Suprapubic skin (tissue), 4 donors: ENCODE measurements at regions not wholly inside any gene's neighbourhood (a gene's known extent, or its start where the extent isn't known, plus 50 kb on each side); places are given as distances from the start of the nearest gene placed in this dataset.
"Not testable (repeated sequence)": the region's sequence is repeated elsewhere in the genome, so short reads cannot be mapped to it uniquely, and the experiment has no call there.

Source experiments
- DNase-seq, 2 donors: peaks; one replicate each; pipeline ENCODE4 v3.0.0-alpha.2; 2019; ENCODE audit warnings: low spot score in 2 of 2
- H3K27ac ChIP-seq: fragments of 200-600 bp; sonication (generic); one replicate; pipeline ENCODE4 v1.5.1; 2019
- H3K27me3 ChIP-seq: fragments of 200-600 bp; sonication (generic); one replicate; pipeline ENCODE4 v1.5.1; 2019
- H3K36me3 ChIP-seq: fragments of 200-600 bp; sonication (generic); one replicate; pipeline ENCODE4 v1.5.1; 2019
- H3K4me1 ChIP-seq: fragments of 200-600 bp; sonication (generic); one replicate; pipeline ENCODE4 v1.5.1; 2019
- H3K4me3 ChIP-seq: fragments of 200-600 bp; sonication (generic); one replicate; pipeline ENCODE4 v1.5.1; 2019; ENCODE audit warnings: mild to moderate bottlenecking
- H3K9me3 ChIP-seq: fragments of 200-600 bp; sonication (generic); one replicate; pipeline ENCODE4 v1.5.1; 2019
- CTCF ChIP-seq, 2 donors: fragments of 200-600 bp in 1 of 2; fragments of 450-650 bp in 1 of 2; sonication (generic) in 1 of 2; IDR thresholded peaks; one replicate each; pipeline ENCODE4 v1.5.1; 2016 to 2019; ENCODE audit warnings: antibody characterized with exemption in 2 of 2, mild to moderate bottlenecking in 1 of 2, moderate library complexity in 1 of 2
- EP300 ChIP-seq: sonication (generic); formaldehyde crosslinking; IDR thresholded peaks from one replicate; pipeline ENCODE4 v1.6.1; 2017; ENCODE audit warnings: antibody characterized with exemption
- POLR2A ChIP-seq, 2 donors: fragments of 450-650 bp; IDR thresholded peaks; one replicate each; pipeline ENCODE4 v1.6.1; 2017; ENCODE audit warnings: antibody characterized with exemption in 2 of 2, mild to moderate bottlenecking in 2 of 2, moderate library complexity in 2 of 2
- POLR2AphosphoS5 ChIP-seq, 3 donors: sonication (generic); formaldehyde crosslinking; IDR thresholded peaks; one replicate each; pipeline ENCODE4 v1.6.1; 2017; ENCODE audit warnings: antibody characterized with exemption in 3 of 3
- WGBS: methylation state at CpG from one replicate; pipeline ENCODE4 v1.1.5; 2018; 5-methylcytosine and 5-hydroxymethylcytosine counted together

GRCh38 chr19:27806471-27807070 is 1406.4 kb downstream of the UQCRFS1 start:
- DNase-seq = no peak
- WGBS = 91% methylated on average over 17 of the region's 17 CpGs
- Histone ChIP-seq H3K4me3 (no peak overlapping the region), H3K9me3 (no peaks in the 10 kb centered on the region), H3K27ac (no peak overlapping the region), H3K4me1 (no peaks in the 10 kb centered on the region), H3K36me3 (peaks cover 18% of the 10 kb centered on the region), H3K27me3 (no peaks in the 10 kb centered on the region)
- TF ChIP-seq POLR2A (IDR thresholded peaks at IDR 0.05) (no peak), CTCF (IDR thresholded peaks at IDR 0.05) (no peak), EP300 (no peak), POLR2AphosphoS5 (IDR thresholded peaks at IDR 0.05) (no peak)

- no peak for DNase-seq
- TF ChIP-seq EP300 (no peak), POLR2A (IDR thresholded peaks at IDR 0.05) (no peak), CTCF (IDR thresholded peaks at IDR 0.05) (no peak), POLR2AphosphoS5 (IDR thresholded peaks at IDR 0.05) (no peak)
These were observed 1407.1 kb downstream of the UQCRFS1 start for GRCh38 chr19:27805848-27806247.

GRCh38 chr19:27802293-27802692 is 1410.7 kb downstream of the UQCRFS1 start:
- WGBS = 70% methylated on average over 15 of the region's 15 CpGs
- not testable (repeated sequence) for H3K4me3 ChIP-seq, H3K27me3 ChIP-seq, DNase-seq, H3K9me3 ChIP-seq, H3K4me1 ChIP-seq, H3K27ac ChIP-seq
- peaks cover 23% of the 10 kb centered on the region for H3K36me3 ChIP-seq

More at GRCh38 chr19:27805848-27806247, 1407.1 kb downstream of the UQCRFS1 start:
- Histone ChIP-seq H3K27me3 (no peaks in the 10 kb centered on the region), H3K27ac (no peak overlapping the region), H3K9me3 (no peaks in the 10 kb centered on the region), H3K4me1 (no peaks in the 10 kb centered on the region), H3K36me3 (peaks cover 18% of the 10 kb centered on the region), H3K4me3 (no peak overlapping the region)
- 95% methylated on average over 13 of the region's 19 CpGs for WGBS

- Histone ChIP-seq H3K9me3 (no peaks in the 10 kb centered on the region), H3K4me1 (peaks cover 26% of the 10 kb centered on the region), H3K4me3 (no peak overlapping the region), H3K36me3 (peaks cover 4% of the 10 kb centered on the region), H3K27me3 (no peaks in the 10 kb centered on the region), H3K27ac (no peak overlapping the region)
- WGBS = 83% methylated on average over 1 of the region's 1 CpG
- no peak for TF ChIP-seq CTCF (IDR thresholded peaks at IDR 0.05)
- TF ChIP-seq POLR2A (IDR thresholded peaks at IDR 0.05) = no peak
- no peak for DNase-seq
These were observed 1416.4 kb downstream of the UQCRFS1 start for GRCh38 chr19:27796540-27796939.

GRCh38 chr19:27796073-27796472 is 1416.9 kb downstream of the UQCRFS1 start:
- Histone ChIP-seq H3K27ac (no peak overlapping the region), H3K4me3 (no peak overlapping the region), H3K4me1 (peaks cover 30% of the 10 kb centered on the region), H3K27me3 (no peaks in the 10 kb centered on the region), H3K9me3 (no peaks in the 10 kb centered on the region), H3K36me3 (peaks cover 4% of the 10 kb centered on the region)
- no peak for TF ChIP-seq CTCF (IDR thresholded peaks at IDR 0.05)
- TF ChIP-seq POLR2AphosphoS5 (IDR thresholded peaks at IDR 0.05) = no peak
- TF ChIP-seq POLR2A (IDR thresholded peaks at IDR 0.05) = no peak
- TF ChIP-seq EP300 = no peak
- no peak for DNase-seq
- WGBS = 39% methylated on average over 2 of the region's 2 CpGs

GRCh38 chr19:27795369-27795768 is 1417.6 kb downstream of the UQCRFS1 start:
- TF ChIP-seq CTCF (IDR thresholded peaks at IDR 0.05) = no peak
- no peak for TF ChIP-seq EP300
- no peak for TF ChIP-seq POLR2A (IDR thresholded peaks at IDR 0.05)
- no peak for TF ChIP-seq POLR2AphosphoS5 (IDR thresholded peaks at IDR 0.05)
- 100% methylated on average over 1 of the region's 2 CpGs for WGBS
- H3K27ac ChIP-seq = no peak overlapping the region
- peaks cover 31% of the 10 kb centered on the region for H3K4me1 ChIP-seq
- H3K9me3 ChIP-seq = no peaks in the 10 kb centered on the region
- H3K27me3 ChIP-seq = no peaks in the 10 kb centered on the region
- H3K4me3 ChIP-seq = no peak overlapping the region
- H3K36me3 ChIP-seq = peaks cover 4% of the 10 kb centered on the region
- no peak for DNase-seq
